HepG2 (cell line): ENCODE measurements at regions not wholly inside any gene's neighbourhood (a gene's known extent, or its start where the extent isn't known, plus 50 kb on each side); places are given as distances from the start of the nearest gene placed in this dataset.

Experiments used
- ATAC-seq: fragments of 200-7000 bp; cut with Tn5 transposase; 3 replicates; pipeline ENCODE4 v1.9.1; 2020; ENCODE audit warnings: mild to moderate bottlenecking, moderate library complexity
- BruUV-seq: library from RNA; stranded (reverse); fragments of 400-500 nt; replicated peaks from 2 replicates; lab custom pipeline; 2021; lab: Mats Ljungman, UMichigan
- CTCF ChIA-PET: fragments of 300-600 bp; formaldehyde crosslinking; extraction: SDS; loops from one replicate; lab custom pipeline; 2021; ENCODE audit warnings: low total read pairs, inconsistent platforms, low intra/inter-chr PET ratio; lab: Yijun Ruan, JAX
- POLR2A ChIA-PET: fragments of 350-600 bp; sonication (Branson Sonifier 250); formaldehyde crosslinking; loops from one replicate; lab custom pipeline; 2020; ENCODE audit warnings: antibody characterized with exemption, inconsistent platforms; lab: Yijun Ruan, JAX
- DNase-seq: peaks from one replicate; pipeline ENCODE4 v3.0.0-alpha.2; 2015; ENCODE audit warnings: low spot score
- FAIRE-seq: peaks from 3 replicates; lab custom pipeline; 2011; peaks lifted over from hg19 to GRCh38; lab: Jason Lieb, UNC
- H2AFZ ChIP-seq: one replicate; pipeline ENCODE4 v1.6.1; 2011; ENCODE audit warnings: low read length, inconsistent platforms
- H3K27ac ChIP-seq: fragments of 300-600 bp; 3 replicates; pipeline ENCODE4 v1.8.0; 2011; ENCODE audit warnings: mixed run types, mild to moderate bottlenecking, mixed read lengths, low read length, inconsistent platforms; ENCODE audit not compliant: insufficient read depth; ENCODE audit errors: extremely low read length
- H3K27me3 ChIP-seq, 2 experiments: fragments of 200-600 bp in 1 of 2; 2 replicates in 1 of 2; 3 replicates in 1 of 2; pipeline versions ENCODE4 v1.6.0 to v1.8.0; 2011; ENCODE audit warnings: low read length in 2 of 2, mild to moderate bottlenecking in 2 of 2, moderate library complexity in 2 of 2, inconsistent platforms in 1 of 2; ENCODE audit not compliant: insufficient read depth in 2 of 2, control insufficient read depth in 1 of 2
- H3K36me3 ChIP-seq, 2 experiments: fragments of 200-600 bp in 1 of 2; replicated peaks in 1 of 2; 2 replicates in 1 of 2; 3 replicates in 1 of 2; pipeline versions ENCODE4 v1.5.1 to v1.8.0; 2011; ENCODE audit warnings: low read length in 2 of 2, inconsistent platforms in 1 of 2; ENCODE audit not compliant: insufficient read depth in 2 of 2, control insufficient read depth in 1 of 2
- H3K4me1 ChIP-seq: 2 replicates; pipeline ENCODE4 v1.5.1; 2012; ENCODE audit warnings: low read length, inconsistent platforms; ENCODE audit not compliant: insufficient read depth
- H3K4me2 ChIP-seq: 2 replicates; pipeline ENCODE4 v1.6.0; 2011; ENCODE audit warnings: low read depth, low read length, inconsistent platforms
- H3K4me3 ChIP-seq, 3 experiments: fragments of 200-600 bp in 1 of 3; sonication (generic), shearing (Covaris generic) in 1 of 3; replicated peaks in 1 of 3; 2 replicates each; pipeline ENCODE4 v1.5.1; 2011 to 2016; ENCODE audit warnings: low read length in 3 of 3, inconsistent platforms in 2 of 3, low read depth in 2 of 3, mild to moderate bottlenecking in 2 of 3, control low read depth in 1 of 3, mixed read lengths in 1 of 3; ENCODE audit not compliant: insufficient read depth in 1 of 3
- H3K79me2 ChIP-seq: one replicate; pipeline ENCODE4 v1.6.1; 2011; ENCODE audit warnings: low read length, inconsistent platforms; ENCODE audit not compliant: insufficient read depth
- H3K9ac ChIP-seq: 2 replicates; pipeline ENCODE4 v1.6.0; 2011; ENCODE audit warnings: mild to moderate bottlenecking, low read depth, low read length, inconsistent platforms; ENCODE audit not compliant: insufficient read depth
- H3K9me3 ChIP-seq: 2 replicates; pipeline ENCODE4 v1.5.1; 2012; ENCODE audit warnings: mild to moderate bottlenecking, low read length
- H4K20me1 ChIP-seq: 2 replicates; pipeline ENCODE4 v1.6.0; 2011; ENCODE audit warnings: inconsistent platforms, mild to moderate bottlenecking, low read length, moderate library complexity; ENCODE audit not compliant: insufficient read depth
- FIP1L1 ChIP-seq: fragments of 200-400 bp; formaldehyde crosslinking; IDR thresholded peaks from 2 replicates; pipeline ENCODE4 v1.6.1; 2018; ENCODE audit warnings: low read depth, mild to moderate bottlenecking, low read length, moderate library complexity, borderline replicate concordance; ENCODE audit not compliant: insufficient read depth
- SP4 ChIP-seq: sonication (generic); formaldehyde crosslinking; IDR thresholded peaks from 2 replicates; pipeline ENCODE4 v1.8.1; 2023; ENCODE audit warnings: mild to moderate bottlenecking, missing genetic modification reagents
- ZNF7 ChIP-seq: IDR thresholded peaks from 2 replicates; pipeline ENCODE4 v1.6.1; 2016; ENCODE audit warnings: missing biosample characterization, missing genetic modification reagents
- ZNF782 ChIP-seq: sonication (generic); formaldehyde crosslinking; IDR thresholded peaks from 2 replicates; pipeline ENCODE4 v1.4.0; 2020; ENCODE audit warnings: missing genetic modification reagents, mild to moderate bottlenecking, borderline replicate concordance
- WGBS: methylation state at CpG from one replicate; pipeline ENCODE4 v1.1.6; 2017; ENCODE audit warnings: low lambda C conversion rate; 5-methylcytosine and 5-hydroxymethylcytosine counted together
- in situ Hi-C: cut with HindIII; loops from 2 replicates; pipeline ENCODE4 v1.10.0; 2017; ENCODE audit warnings: low pct_unique_long_range_greater_than_20kb; ENCODE audit not compliant: extremely low pct_ligation_motif_present
- intact Hi-C: fragments of 100-400 bp; cut with micrococcal nuclease; formaldehyde crosslinking; loops from one replicate; pipeline ENCODE4 v1.10.0; 2022; ENCODE audit not compliant: unreplicated experiment
- TF ChIP-seq, protein P1 (sequence below), 2 experiments: sonication (generic) in 1 of 2; formaldehyde crosslinking in 1 of 2; IDR thresholded peaks; 2 replicates each; pipeline versions ENCODE4 v1.5.1 to v1.6.1; 2011 to 2020; ENCODE audit warnings: borderline replicate concordance in 1 of 2, low read depth in 1 of 2, low read length in 1 of 2, mild to moderate bottlenecking in 1 of 2, missing genetic modification reagents in 1 of 2, moderate library complexity in 1 of 2
- TF ChIP-seq, protein P2 (sequence below): sonication (generic); formaldehyde crosslinking; IDR thresholded peaks from 2 replicates; pipeline ENCODE4 v1.8.1; 2023; ENCODE audit warnings: mild to moderate bottlenecking, moderate library complexity, missing genetic modification reagents

DNA sequence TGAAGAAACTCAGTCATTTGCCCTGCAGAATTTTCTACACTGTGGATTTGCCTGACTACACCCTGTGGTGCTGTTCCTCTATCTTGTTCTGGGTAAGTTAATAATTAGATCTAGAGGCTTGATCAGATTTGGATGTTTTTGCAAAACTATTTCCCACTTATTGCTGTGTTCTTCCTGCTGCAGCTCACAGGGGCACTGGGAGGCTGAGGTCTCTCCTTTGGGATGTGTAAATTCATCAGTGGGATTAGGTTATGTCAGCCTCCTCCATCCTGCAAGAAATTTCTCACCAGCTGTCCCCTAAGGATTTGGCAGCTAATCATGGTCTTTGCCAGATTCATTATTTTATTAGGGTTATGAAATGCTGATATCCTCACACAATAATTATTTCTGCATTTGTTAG lies 148.1 kb upstream of the ZNF32 start:
- in situ Hi-C loops (no loop called here), intact Hi-C loops (no loop called here)
- no peaks in the 10 kb centered on the region for H4K20me1 ChIP-seq
- no peaks in the 10 kb centered on the region for H3K9me3 ChIP-seq
- no peak for DNase-seq
- POLR2A ChIA-PET = no interaction called here
- ATAC-seq = no peak
- H3K36me3 ChIP-seq = no peaks in the 10 kb centered on the region
- no peak overlapping the region for H3K9ac ChIP-seq
- no peaks in the 10 kb centered on the region for H3K79me2 ChIP-seq
- H2AFZ ChIP-seq = no peak overlapping the region
- H3K4me2 ChIP-seq = no peak overlapping the region
- no peak for FAIRE-seq
- no TSS peak for BruUV-seq
- no peak overlapping the region for H3K27ac ChIP-seq
- no peak overlapping the region for H3K4me3 ChIP-seq
- CTCF ChIA-PET = no interaction called here
- H3K4me1 ChIP-seq = no peaks in the 10 kb centered on the region
- TF ChIP-seq SP4 (CRISPR knock-in tag) (no peak), FIP1L1 (no peak)
- TF ChIP-seq, protein P1, sequence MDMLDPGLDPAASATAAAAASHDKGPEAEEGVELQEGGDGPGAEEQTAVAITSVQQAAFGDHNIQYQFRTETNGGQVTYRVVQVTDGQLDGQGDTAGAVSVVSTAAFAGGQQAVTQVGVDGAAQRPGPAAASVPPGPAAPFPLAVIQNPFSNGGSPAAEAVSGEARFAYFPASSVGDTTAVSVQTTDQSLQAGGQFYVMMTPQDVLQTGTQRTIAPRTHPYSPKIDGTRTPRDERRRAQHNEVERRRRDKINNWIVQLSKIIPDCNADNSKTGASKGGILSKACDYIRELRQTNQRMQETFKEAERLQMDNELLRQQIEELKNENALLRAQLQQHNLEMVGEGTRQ (IDR thresholded peaks at IDR 0.05; ENCODE audit: low read depth, low read length) = no peak
- TF ChIP-seq, protein P1 (CRISPR knock-in tag; IDR thresholded peaks at IDR 0.05; ENCODE audit: borderline replicate concordance) = no peak
- H3K27me3 ChIP-seq = no peaks in the 10 kb centered on the region; a peak in 2 of 5 replicates

DNA sequence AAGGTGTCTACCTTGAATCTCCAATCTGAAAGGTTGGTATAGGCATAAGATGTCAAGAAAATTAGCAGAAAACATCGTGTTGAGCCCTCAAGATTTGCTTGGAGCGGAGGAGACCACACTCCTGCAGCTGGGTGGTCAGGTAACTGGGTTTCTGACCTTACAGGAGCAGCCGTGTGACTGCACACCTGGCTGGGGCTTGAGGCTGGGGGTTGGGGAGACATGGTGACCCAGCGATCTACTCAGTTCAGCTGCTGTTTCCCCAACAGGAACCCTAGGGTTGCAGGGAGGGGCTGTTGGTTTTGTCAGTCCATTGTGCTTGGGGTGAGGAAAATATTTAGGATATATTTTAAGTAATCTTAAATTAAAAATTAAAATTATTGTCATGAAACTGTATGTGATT lies 147.0 kb upstream of the ZNF32 start:
- H3K27ac ChIP-seq = no peak overlapping the region
- DNase-seq = no peak
- no peaks in the 10 kb centered on the region for H3K9me3 ChIP-seq
- no peak for FAIRE-seq
- H3K4me1 ChIP-seq = no peaks in the 10 kb centered on the region
- POLR2A ChIA-PET = no interaction called here
- no peak overlapping the region for H3K4me3 ChIP-seq
- in situ Hi-C loops = no loop called here
- 22% methylated on average over 4 of the region's 4 CpGs for WGBS
- H2AFZ ChIP-seq = no peak overlapping the region
- CTCF ChIA-PET = no interaction called here
- no peaks in the 10 kb centered on the region for H3K36me3 ChIP-seq
- intact Hi-C loops = no loop called here
- H3K4me2 ChIP-seq = no peak overlapping the region
- no TSS peak for BruUV-seq
- no peak for ATAC-seq
- H3K79me2 ChIP-seq = no peaks in the 10 kb centered on the region
- no peak overlapping the region for H3K9ac ChIP-seq
- no peaks in the 10 kb centered on the region for H4K20me1 ChIP-seq
- H3K27me3 ChIP-seq = peaks cover 0 to 3% of the 10 kb centered on the region in 2 experiments; a peak in 2 of 5 replicates
- TF ChIP-seq, protein P2, sequence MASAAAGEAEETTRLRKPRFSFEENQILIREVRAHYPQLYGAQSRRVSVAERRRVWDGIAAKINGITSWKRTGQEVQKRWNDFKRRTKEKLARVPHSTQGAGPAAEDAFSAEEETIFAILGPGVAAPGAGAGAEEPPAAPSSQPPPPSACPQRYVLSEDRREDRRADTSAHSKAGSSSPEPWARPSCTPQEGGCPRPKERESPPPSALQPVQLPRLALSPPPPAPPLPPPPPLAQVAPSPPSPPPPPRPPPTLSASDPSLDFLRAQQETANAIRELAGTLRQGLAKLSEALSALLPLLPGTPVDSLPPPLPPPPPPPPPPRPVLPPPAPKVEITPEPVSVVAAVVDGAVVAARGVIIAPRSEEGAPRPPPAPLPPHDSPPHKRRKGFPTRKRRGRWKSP = no peak
- no peak for TF ChIP-seq ZNF7 (CRISPR knock-in tag)
- TF ChIP-seq ZNF782 (CRISPR knock-in tag) = no peak
